ENCODE measurements at regions not wholly inside any gene's neighbourhood (a gene's known extent, or its start where the extent isn't known, plus 50 kb on each side); places are given as distances from the start of the nearest gene placed in this dataset.

DNA sequence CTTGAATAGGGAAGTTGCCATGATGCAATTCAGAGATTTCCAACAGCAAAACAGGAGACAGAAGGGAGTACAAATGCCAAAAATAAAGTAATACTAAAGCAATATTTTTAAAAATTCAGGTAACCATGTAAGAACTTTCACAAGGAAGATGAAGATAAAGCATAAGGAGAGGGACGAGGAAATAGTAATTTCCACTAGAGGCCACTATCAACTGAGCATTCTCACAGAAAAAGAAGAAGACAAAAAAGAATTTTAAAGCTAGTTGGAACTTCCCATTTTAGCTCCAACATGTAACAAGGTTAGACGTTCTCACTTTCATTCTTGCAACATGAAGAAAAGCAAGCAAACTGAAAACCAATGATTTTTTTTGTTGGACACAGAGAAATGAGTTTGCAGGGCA, 779.9 kb upstream of the CDH6 start:
- TF ChIP-seq, protein P1, sequence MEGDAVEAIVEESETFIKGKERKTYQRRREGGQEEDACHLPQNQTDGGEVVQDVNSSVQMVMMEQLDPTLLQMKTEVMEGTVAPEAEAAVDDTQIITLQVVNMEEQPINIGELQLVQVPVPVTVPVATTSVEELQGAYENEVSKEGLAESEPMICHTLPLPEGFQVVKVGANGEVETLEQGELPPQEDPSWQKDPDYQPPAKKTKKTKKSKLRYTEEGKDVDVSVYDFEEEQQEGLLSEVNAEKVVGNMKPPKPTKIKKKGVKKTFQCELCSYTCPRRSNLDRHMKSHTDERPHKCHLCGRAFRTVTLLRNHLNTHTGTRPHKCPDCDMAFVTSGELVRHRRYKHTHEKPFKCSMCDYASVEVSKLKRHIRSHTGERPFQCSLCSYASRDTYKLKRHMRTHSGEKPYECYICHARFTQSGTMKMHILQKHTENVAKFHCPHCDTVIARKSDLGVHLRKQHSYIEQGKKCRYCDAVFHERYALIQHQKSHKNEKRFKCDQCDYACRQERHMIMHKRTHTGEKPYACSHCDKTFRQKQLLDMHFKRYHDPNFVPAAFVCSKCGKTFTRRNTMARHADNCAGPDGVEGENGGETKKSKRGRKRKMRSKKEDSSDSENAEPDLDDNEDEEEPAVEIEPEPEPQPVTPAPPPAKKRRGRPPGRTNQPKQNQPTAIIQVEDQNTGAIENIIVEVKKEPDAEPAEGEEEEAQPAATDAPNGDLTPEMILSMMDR (IDR thresholded peaks at IDR 0.05; ENCODE audit: insufficient read depth, low read length, poor library complexity, severe bottlenecking): no peak
- H3K27me3 ChIP-seq (replicated peaks; ENCODE audit: control insufficient read depth, insufficient read depth, low read length): no peaks in the 10 kb centered on the region
- DNase-seq (ENCODE audit: extremely low read depth, insufficient read length): no peak
- no peaks in the 10 kb centered on the region for H3K36me3 ChIP-seq (ENCODE audit: control insufficient read depth, insufficient read depth, low read length)
- H3K4me3 ChIP-seq (replicated peaks; ENCODE audit: low read depth, low read length): no peak overlapping the region

DNA sequence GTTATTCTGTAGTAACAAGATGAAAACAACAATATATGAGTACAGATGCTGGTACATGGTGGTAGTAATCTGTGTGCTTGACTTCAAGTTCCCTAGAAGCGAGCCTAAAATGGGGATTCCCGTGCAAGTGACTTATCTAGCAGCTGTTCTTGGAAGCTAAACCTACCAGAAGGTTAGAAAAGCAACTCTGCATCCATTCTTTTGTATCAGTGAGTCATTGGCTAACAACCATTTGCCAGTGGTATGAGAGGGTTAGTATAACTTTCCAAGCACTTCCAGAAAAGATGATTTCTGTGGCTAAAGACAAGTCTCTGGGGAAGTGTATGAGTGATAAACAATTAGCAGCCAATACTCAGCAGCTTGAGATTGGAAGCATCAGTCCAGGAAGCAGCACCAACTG, 787.7 kb upstream of the CDH6 start:
- no peaks in the 10 kb centered on the region for H3K27me3 ChIP-seq (replicated peaks; ENCODE audit: control insufficient read depth, insufficient read depth, low read length)
- no peak overlapping the region for H3K4me3 ChIP-seq (replicated peaks; ENCODE audit: low read depth, low read length)
- TF ChIP-seq, protein P1 (IDR thresholded peaks at IDR 0.05; ENCODE audit: insufficient read depth, low read length, poor library complexity, severe bottlenecking): no peak
- DNase-seq (ENCODE audit: extremely low read depth, insufficient read length): no peak
- no peaks in the 10 kb centered on the region for H3K36me3 ChIP-seq (ENCODE audit: control insufficient read depth, insufficient read depth, low read length)

DNA sequence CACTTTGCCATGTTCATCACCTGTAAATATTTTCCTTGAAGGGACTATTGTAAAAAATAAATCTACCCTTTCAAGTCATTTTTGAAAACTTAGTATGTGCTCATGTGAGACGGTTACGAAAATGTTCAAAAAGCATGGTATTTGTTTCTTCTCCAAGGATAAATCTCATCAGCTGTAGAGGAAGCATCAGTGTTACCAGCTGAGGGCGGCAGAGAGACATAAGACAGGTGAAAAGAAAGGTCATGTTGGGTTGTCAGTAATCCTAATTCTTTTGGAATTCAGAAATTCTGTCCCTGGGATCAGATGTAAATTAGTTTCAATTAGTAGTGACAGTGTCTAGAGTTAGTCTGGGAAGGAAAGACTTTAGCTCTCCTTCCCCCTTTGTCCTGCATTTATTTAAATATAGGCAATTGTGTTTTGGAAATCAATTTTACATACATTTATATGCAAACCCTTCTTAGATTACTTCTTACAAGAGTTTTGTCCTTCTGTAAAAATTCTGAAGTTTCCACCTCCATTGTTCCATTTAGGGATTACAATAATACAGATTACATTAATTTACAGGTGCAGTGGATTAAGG, 791.9 kb upstream of the CDH6 start:
- DNase-seq (ENCODE audit: extremely low read depth, insufficient read length): no peak
- no peaks in the 10 kb centered on the region for H3K36me3 ChIP-seq (ENCODE audit: control insufficient read depth, insufficient read depth, low read length)
- no peaks in the 10 kb centered on the region for H3K27me3 ChIP-seq (replicated peaks; ENCODE audit: control insufficient read depth, insufficient read depth, low read length)
- TF ChIP-seq, protein P1 (IDR thresholded peaks at IDR 0.05; ENCODE audit: insufficient read depth, low read length, poor library complexity, severe bottlenecking): no peak
- no peak overlapping the region for H3K4me3 ChIP-seq (replicated peaks; ENCODE audit: low read depth, low read length)

DNA sequence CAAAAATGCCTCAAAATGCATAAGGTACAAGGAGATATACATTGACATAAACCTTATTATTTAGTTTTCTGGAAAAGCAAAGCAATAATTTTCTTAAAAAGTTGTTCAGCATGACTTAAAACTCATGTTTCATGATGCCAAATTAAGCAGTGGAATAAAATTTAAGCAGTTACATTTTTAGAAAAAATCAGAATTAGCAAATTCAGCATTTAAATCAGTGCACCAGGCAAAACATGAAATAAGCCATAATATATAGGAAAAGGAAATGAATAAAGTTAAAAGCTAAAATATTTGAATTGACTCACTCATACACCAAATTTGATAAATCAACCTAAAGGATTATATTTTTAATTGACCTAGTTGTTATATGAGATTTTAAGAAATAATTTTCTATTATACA, 795.1 kb upstream of the CDH6 start:
- TF ChIP-seq, protein P1 (IDR thresholded peaks at IDR 0.05; ENCODE audit: insufficient read depth, low read length, poor library complexity, severe bottlenecking): no peak
- Histone ChIP-seq H3K27me3 (replicated peaks; ENCODE audit: control insufficient read depth, insufficient read depth, low read length) (no peaks in the 10 kb centered on the region), H3K36me3 (ENCODE audit: control insufficient read depth, insufficient read depth, low read length) (no peaks in the 10 kb centered on the region), H3K4me3 (replicated peaks; ENCODE audit: low read depth, low read length) (no peak overlapping the region)
- DNase-seq (ENCODE audit: extremely low read depth, insufficient read length): no peak

DNA sequence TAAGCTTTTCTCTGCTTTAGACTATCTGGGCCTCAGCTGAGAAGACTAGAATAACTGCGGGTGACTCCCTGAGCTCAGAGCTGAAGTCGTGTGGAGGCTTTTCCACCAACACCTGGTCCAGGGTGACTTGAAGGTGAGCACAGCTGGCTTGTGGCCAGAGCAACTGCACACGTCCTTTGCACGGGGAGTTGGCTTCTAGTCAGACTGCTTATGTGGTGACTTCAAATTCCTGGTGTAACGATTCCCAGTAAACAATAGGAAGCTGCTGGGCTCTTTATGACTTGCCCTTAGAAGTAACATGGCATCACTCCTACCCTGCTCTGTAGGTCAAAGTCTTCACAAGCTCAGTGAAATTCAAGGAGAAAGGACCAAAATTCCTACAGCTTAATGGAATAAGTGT, 800.6 kb upstream of the CDH6 start:
- DNase-seq (ENCODE audit: extremely low read depth, insufficient read length): no peak
- Histone ChIP-seq H3K36me3 (ENCODE audit: control insufficient read depth, insufficient read depth, low read length) (no peaks in the 10 kb centered on the region), H3K4me3 (replicated peaks; ENCODE audit: low read depth, low read length) (no peak overlapping the region), H3K27me3 (replicated peaks; ENCODE audit: control insufficient read depth, insufficient read depth, low read length) (no peaks in the 10 kb centered on the region)
- TF ChIP-seq, protein P1 (IDR thresholded peaks at IDR 0.05; ENCODE audit: insufficient read depth, low read length, poor library complexity, severe bottlenecking): no peak

DNA sequence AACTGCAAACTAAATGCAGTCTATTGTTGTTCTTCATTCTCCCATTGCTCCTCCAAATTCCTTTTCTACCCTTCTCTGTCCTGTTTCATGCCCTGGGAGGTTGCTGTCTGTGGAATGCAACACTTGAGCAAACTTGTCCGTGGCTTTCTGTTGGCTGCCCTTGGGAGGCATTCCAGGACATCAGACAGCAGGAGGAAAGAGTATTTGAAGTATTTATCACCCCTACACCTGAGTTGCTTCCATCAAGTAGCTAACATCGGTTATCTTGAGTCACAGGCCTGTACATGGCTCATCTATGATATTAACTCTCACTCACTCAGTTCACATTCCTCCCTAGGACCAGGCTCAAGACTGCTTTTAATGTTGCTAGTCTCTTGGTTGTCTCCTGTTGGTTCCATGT, 803.4 kb upstream of the CDH6 start:
- TF ChIP-seq, protein P1 (IDR thresholded peaks at IDR 0.05; ENCODE audit: insufficient read depth, low read length, poor library complexity, severe bottlenecking): no peak
- no peak for DNase-seq (ENCODE audit: extremely low read depth, insufficient read length)
- H3K27me3 ChIP-seq (replicated peaks; ENCODE audit: control insufficient read depth, insufficient read depth, low read length): no peaks in the 10 kb centered on the region
- H3K4me3 ChIP-seq (replicated peaks; ENCODE audit: low read depth, low read length): no peak overlapping the region
- H3K36me3 ChIP-seq (ENCODE audit: control insufficient read depth, insufficient read depth, low read length): no peaks in the 10 kb centered on the region

Data from GM06990 (cell line).